ENCODE measurements at regions not wholly inside any gene's neighbourhood (a gene's known extent, or its start where the extent isn't known, plus 50 kb on each side); places are given as distances from the start of the nearest gene placed in this dataset.

GRCh38 chr3:186427627-186428281 is 65.7 kb upstream of the DGKG start:
- Histone ChIP-seq H3K4me3 (no peak overlapping the region), H3K27me3 (no peaks in the 10 kb centered on the region; the same call in 1 of the 2 replicates), H3K9me3 (no peaks in the 10 kb centered on the region; the same call in 1 of the 2 replicates), H3K36me3 (no peaks in the 10 kb centered on the region)
- DNase-seq: no peak

- Histone ChIP-seq H3K9me3 (no peaks in the 10 kb centered on the region; the same call in 1 of the 2 replicates), H3K36me3 (no peaks in the 10 kb centered on the region), H3K4me3 (no peak overlapping the region), H3K27me3 (no peaks in the 10 kb centered on the region; the same call in 1 of the 2 replicates)
- DNase-seq: peak; percentile 56
Measured at GRCh38 chr3:186425788-186426730, 64.0 kb upstream of the DGKG start.

DNA sequence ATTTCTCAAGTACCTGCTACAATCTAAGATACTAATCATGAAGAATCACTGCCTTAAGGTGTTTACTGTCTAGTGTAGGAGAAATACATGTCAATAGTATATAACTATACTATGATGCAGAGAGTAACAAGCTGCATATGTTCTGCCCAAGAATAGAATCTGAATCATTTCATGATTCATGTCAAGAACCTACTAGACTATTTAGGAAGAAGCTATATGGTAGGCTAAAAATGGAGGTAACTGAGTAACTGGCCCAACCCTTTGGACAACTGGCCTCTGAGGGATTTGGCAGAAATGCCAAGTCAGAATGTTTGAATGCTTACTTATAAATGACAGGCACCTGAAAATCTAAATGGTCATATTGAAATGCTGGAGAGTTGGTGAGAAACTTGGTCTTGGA is 59.9 kb upstream of the DGKG start:
- no peak for DNase-seq
- Histone ChIP-seq H3K9me3 (no peaks in the 10 kb centered on the region; the same call in 1 of the 2 replicates), H3K4me3 (no peak overlapping the region)

GRCh38 chr3:186418671-186419145 is 56.7 kb upstream of the DGKG start:
- DNase-seq: no peak
- no peak overlapping the region for H3K4me3 ChIP-seq
- no peaks in the 10 kb centered on the region for H3K36me3 ChIP-seq
- no peaks in the 10 kb centered on the region for H3K27me3 ChIP-seq
- H3K9me3 ChIP-seq: no peaks in the 10 kb centered on the region

More for the DNA sequence above, 59.9 kb upstream of the DGKG start:
- Histone ChIP-seq H3K36me3 (no peaks in the 10 kb centered on the region), H3K27me3 (no peaks in the 10 kb centered on the region; the same call in 1 of the 2 replicates)

GRCh38 chr3:186417791-186418190 is 55.8 kb upstream of the DGKG start:
- no peaks in the 10 kb centered on the region for H3K9me3 ChIP-seq
- peak; percentile 74 for DNase-seq
- H3K4me3 ChIP-seq: no peak overlapping the region
- no peaks in the 10 kb centered on the region for H3K36me3 ChIP-seq
- H3K27me3 ChIP-seq: no peaks in the 10 kb centered on the region

DNA sequence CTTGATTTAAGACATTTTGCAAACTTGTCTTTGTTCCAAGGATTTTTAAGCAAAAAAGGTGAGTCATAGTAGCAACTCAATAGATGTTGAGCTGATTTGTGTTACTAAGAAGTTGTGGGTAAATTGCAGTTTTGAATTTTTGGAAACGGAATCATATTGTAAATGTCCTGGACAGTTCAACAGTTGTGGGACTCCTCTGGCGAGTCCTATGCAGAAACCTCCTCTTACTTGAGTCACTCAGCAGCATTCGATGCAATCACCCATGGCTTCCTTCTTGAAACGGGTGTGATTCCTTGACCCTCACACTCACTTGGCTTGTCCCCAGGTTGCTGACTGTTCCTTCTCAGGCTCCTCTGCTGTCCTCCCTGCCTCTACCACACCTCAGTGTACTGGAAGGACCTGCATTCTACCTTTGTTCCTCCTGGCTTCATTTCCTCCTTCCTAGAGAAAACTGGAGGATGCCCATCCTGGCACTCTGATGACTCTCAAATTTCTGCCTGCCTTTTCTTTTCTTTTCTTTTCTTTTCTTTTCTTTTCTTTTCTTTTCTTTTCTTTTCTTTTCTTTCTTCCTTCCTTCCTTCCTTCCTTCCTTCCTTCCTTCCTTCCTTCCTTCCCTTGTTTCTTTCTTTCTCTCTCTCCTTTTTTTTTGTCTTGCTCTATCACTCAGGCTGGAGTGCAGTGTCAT is 52.8 kb upstream of the DGKG start:
- Histone ChIP-seq H3K9me3 (no peaks in the 10 kb centered on the region), H3K27me3 (peaks cover under 1% of the 10 kb centered on the region; the same call in 1 of the 2 replicates), H3K4me3 (no peak overlapping the region), H3K36me3 (no peaks in the 10 kb centered on the region)
- peak; percentile 89 for DNase-seq

- Histone ChIP-seq H3K27me3 (peaks cover 5% of the 10 kb centered on the region), H3K9me3 (no peaks in the 10 kb centered on the region), H3K4me3 (no peak overlapping the region), H3K36me3 (no peaks in the 10 kb centered on the region)
- DNase-seq: peak; percentile 20
Measured at GRCh38 chr3:186413615-186414415, 51.8 kb upstream of the DGKG start.

DNA sequence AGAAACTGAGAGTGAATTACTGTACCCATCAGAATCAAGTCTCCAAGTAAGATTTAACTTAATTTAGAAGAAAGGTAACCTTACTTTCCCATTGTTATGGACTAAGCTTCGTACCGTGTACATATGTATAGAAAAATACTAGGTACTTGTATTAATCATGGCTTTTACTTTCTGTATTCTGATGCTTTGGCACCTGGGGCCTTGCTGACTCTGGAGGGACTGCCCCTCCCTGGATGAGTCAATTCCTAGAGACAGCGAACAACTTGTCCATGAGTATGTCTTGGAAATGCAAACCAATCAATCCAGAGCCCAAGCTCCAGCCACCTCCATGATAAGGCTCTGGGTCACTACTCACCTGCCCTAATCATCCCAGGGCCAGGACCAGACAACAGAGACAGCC is 50.0 kb upstream of the DGKG start:
- DNase-seq: no peak
- Histone ChIP-seq H3K9me3 (no peaks in the 10 kb centered on the region), H3K27me3 (peaks cover 8% of the 10 kb centered on the region), H3K4me3 (no peak overlapping the region), H3K36me3 (no peaks in the 10 kb centered on the region)
